DOHH2 (cell line): ENCODE measurements at regions not wholly inside any gene's neighbourhood (a gene's known extent, or its start where the extent isn't known, plus 50 kb on each side); places are given as distances from the start of the nearest gene placed in this dataset.

Experiments
- H3F3A ChIP-seq: fragments of 200-600 bp; sonication (generic), shearing (Covaris generic); 2 replicates; pipeline ENCODE4 v1.6.0; 2016; ENCODE audit warnings: antibody characterized with exemption, mild to moderate bottlenecking; ENCODE audit not compliant: control insufficient read depth, insufficient read depth
- H3K27ac ChIP-seq: fragments of 200-600 bp; sonication (generic); 2 replicates; pipeline ENCODE4 v1.5.1; 2014; ENCODE audit warnings: low read depth, mild to moderate bottlenecking, low read length, moderate library complexity
- H3K27me3 ChIP-seq: fragments of 200-600 bp; sonication (generic); 2 replicates; pipeline ENCODE4 v1.6.1; 2014; ENCODE audit warnings: mild to moderate bottlenecking, low read length, mixed read lengths; ENCODE audit not compliant: control insufficient read depth
- H3K36me3 ChIP-seq: fragments of 200-600 bp; sonication (generic); 2 replicates; pipeline ENCODE4 v1.6.1; 2014; ENCODE audit warnings: mild to moderate bottlenecking, low read length, moderate library complexity, mixed read lengths; ENCODE audit not compliant: control insufficient read depth
- H3K4me1 ChIP-seq: fragments of 200-600 bp; sonication (generic); 2 replicates; pipeline ENCODE4 v1.6.1; 2014; ENCODE audit warnings: mild to moderate bottlenecking, low read length, mixed read lengths; ENCODE audit not compliant: control insufficient read depth
- H3K4me2 ChIP-seq: fragments of 200-600 bp; sonication (generic); 2 replicates; pipeline ENCODE4 v1.6.0; 2014; ENCODE audit warnings: mild to moderate bottlenecking, low read length, moderate library complexity
- H3K4me3 ChIP-seq: fragments of 200-600 bp; sonication (generic); 2 replicates; pipeline ENCODE4 v1.5.1; 2014; ENCODE audit warnings: mild to moderate bottlenecking, low read length, mixed read lengths
- H3K79me2 ChIP-seq: fragments of 200-600 bp; sonication (generic); 2 replicates; pipeline ENCODE4 v1.6.1; 2014; ENCODE audit warnings: mild to moderate bottlenecking, low read length, mixed read lengths; ENCODE audit not compliant: control insufficient read depth
- H3K9me2 ChIP-seq: fragments of 200-600 bp; sonication (generic); replicated peaks from 2 replicates; pipeline ENCODE4 v1.6.1; 2014; ENCODE audit warnings: mild to moderate bottlenecking, low read length, mixed read lengths; ENCODE audit not compliant: control insufficient read depth
- H3K9me3 ChIP-seq: fragments of 200-600 bp; sonication (generic); 2 replicates; pipeline ENCODE4 v1.6.1; 2014; ENCODE audit warnings: antibody characterized with exemption, low read length, mixed read lengths; ENCODE audit not compliant: control insufficient read depth, insufficient read depth
- H4K20me1 ChIP-seq: fragments of 200-600 bp; sonication (generic); 2 replicates; pipeline ENCODE4 v1.6.0; 2014; ENCODE audit warnings: low read depth, mild to moderate bottlenecking, antibody characterized with exemption, low read length, moderate library complexity; ENCODE audit not compliant: control insufficient read depth, insufficient read depth
- EZH2phosphoT487 ChIP-seq: fragments of 200-600 bp; sonication (generic); IDR thresholded peaks from 2 replicates; pipeline ENCODE4 v1.6.1; 2017; ENCODE audit warnings: borderline replicate concordance, mild to moderate bottlenecking, antibody characterized with exemption, low read length, moderate library complexity, mixed read lengths
- TF ChIP-seq, protein P1 (sequence below): fragments of 200-600 bp; sonication (generic); IDR thresholded peaks from one replicate; pipeline ENCODE4 v1.5.1; 2014; ENCODE audit warnings: antibody characterized with exemption, mild to moderate bottlenecking, low read depth, low read length; ENCODE audit not compliant: poor library complexity, severe bottlenecking

GRCh38 chr18:35836932-35837331 is 135.5 kb upstream of the RMP24 start:
- peaks cover 12% of the 10 kb centered on the region for H3K9me3 ChIP-seq
- H4K20me1 ChIP-seq, result no peaks in the 10 kb centered on the region
- H3K27me3 ChIP-seq, result no peaks in the 10 kb centered on the region
- no peaks in the 10 kb centered on the region for H3F3A ChIP-seq
- H3K4me1 ChIP-seq, result no peaks in the 10 kb centered on the region
- H3K9me2 ChIP-seq, result no peaks in the 10 kb centered on the region
- no peaks in the 10 kb centered on the region for H3K79me2 ChIP-seq
- H3K4me3 ChIP-seq, result no peak overlapping the region
- H3K27ac ChIP-seq, result no peak overlapping the region
- H3K4me2 ChIP-seq, result no peak overlapping the region
- TF ChIP-seq, protein P1, sequence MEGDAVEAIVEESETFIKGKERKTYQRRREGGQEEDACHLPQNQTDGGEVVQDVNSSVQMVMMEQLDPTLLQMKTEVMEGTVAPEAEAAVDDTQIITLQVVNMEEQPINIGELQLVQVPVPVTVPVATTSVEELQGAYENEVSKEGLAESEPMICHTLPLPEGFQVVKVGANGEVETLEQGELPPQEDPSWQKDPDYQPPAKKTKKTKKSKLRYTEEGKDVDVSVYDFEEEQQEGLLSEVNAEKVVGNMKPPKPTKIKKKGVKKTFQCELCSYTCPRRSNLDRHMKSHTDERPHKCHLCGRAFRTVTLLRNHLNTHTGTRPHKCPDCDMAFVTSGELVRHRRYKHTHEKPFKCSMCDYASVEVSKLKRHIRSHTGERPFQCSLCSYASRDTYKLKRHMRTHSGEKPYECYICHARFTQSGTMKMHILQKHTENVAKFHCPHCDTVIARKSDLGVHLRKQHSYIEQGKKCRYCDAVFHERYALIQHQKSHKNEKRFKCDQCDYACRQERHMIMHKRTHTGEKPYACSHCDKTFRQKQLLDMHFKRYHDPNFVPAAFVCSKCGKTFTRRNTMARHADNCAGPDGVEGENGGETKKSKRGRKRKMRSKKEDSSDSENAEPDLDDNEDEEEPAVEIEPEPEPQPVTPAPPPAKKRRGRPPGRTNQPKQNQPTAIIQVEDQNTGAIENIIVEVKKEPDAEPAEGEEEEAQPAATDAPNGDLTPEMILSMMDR, result no peak
- H3K36me3 ChIP-seq, result no peaks in the 10 kb centered on the region

DNA sequence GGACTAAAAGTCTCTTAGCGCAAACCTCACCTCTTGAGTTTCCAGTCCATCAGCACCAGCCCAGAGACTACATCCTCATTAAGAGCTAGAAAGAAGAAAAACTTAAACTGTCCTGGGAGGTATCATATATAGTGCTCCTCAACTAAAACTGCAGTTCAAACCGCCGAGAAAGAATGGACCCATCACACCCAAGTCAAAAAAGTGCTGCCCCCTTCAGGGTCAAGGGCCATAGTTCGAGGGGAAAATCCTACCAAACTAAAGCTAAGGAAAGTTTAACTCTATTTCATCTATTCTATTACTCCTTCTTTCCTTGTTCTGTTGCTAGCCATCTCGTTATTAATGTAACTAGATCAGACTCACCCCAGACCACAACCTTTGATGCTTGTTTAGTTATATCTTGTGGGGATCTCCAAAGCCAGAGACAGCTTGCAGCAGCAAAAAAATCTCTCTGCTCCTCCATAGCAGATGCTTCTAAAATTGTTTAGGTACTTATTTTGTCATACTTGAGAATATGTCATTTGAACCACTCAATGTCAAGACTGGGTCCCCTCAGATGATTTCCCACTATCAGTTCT is 134.5 kb upstream of the RMP24 start:
- H3K27ac ChIP-seq, result no peak overlapping the region
- no peaks in the 10 kb centered on the region for H3K9me2 ChIP-seq
- H3K4me2 ChIP-seq, result no peak overlapping the region
- H3K9me3 ChIP-seq, result peaks cover 1% of the 10 kb centered on the region; the same call in 1 of the 2 replicates
- H3K27me3 ChIP-seq, result no peaks in the 10 kb centered on the region
- no peaks in the 10 kb centered on the region for H3K36me3 ChIP-seq
- H3F3A ChIP-seq, result no peaks in the 10 kb centered on the region
- TF ChIP-seq, protein P1, result no peak
- TF ChIP-seq EZH2phosphoT487, result no peak
- no peaks in the 10 kb centered on the region for H4K20me1 ChIP-seq
- no peaks in the 10 kb centered on the region for H3K4me1 ChIP-seq
- no peaks in the 10 kb centered on the region for H3K79me2 ChIP-seq
- H3K4me3 ChIP-seq, result no peak overlapping the region

DNA sequence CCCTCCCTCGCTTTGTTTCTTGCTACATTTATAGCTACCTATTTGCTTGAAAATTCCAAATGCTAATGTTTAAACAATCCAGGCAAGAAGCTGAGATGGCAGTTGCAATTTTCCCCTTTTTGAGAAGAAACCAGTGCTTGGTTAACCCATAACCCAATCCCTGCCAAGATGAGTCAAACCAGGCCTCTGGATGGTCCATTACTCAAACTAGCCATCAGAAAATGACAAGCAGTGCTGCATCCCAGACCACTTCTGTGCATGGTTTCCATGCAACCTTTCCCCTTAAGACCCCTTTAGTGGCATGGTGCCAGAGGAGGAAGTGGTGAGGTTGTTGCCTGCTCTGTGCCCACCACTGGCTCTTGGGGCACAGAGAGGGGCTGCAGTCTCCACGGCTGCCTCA is 131.2 kb upstream of the RMP24 start:
- Histone ChIP-seq H3K27me3 (no peaks in the 10 kb centered on the region), H3K4me2 (no peak overlapping the region), H3K9me2 (no peaks in the 10 kb centered on the region), H3K9me3 (no peaks in the 10 kb centered on the region; the same call in 1 of the 2 replicates), H4K20me1 (no peaks in the 10 kb centered on the region), H3K4me1 (no peaks in the 10 kb centered on the region), H3K36me3 (no peaks in the 10 kb centered on the region), H3K27ac (no peak overlapping the region), H3K4me3 (no peak overlapping the region), H3K79me2 (no peaks in the 10 kb centered on the region), H3F3A (no peaks in the 10 kb centered on the region)
- TF ChIP-seq, protein P1, result no peak
- TF ChIP-seq EZH2phosphoT487, result no peak
